KMS-11 (cell line): ENCODE measurements at regions not wholly inside any gene's neighbourhood (a gene's known extent, or its start where the extent isn't known, plus 50 kb on each side); places are given as distances from the start of the nearest gene placed in this dataset.

ENCODE experiments used
- H2AFZ ChIP-seq: fragments of 200-600 bp; sonication (generic); 2 replicates; pipeline ENCODE4 v1.6.1; 2016; ENCODE audit warnings: antibody characterized with exemption, mixed run types, low read depth
- H3K27ac ChIP-seq: fragments of 200-600 bp; sonication (generic); 2 replicates; pipeline ENCODE4 v1.6.1; 2016; ENCODE audit warnings: mild to moderate bottlenecking, mixed run types
- H3K27me3 ChIP-seq: fragments of 200-600 bp; sonication (generic); 2 replicates; pipeline ENCODE4 v1.6.1; 2017; ENCODE audit warnings: mild to moderate bottlenecking, low read depth, mixed run types, moderate library complexity; ENCODE audit not compliant: insufficient read depth
- H3K36me3 ChIP-seq: fragments of 200-600 bp; sonication (generic); 2 replicates; pipeline ENCODE4 v1.6.1; 2017; ENCODE audit warnings: mild to moderate bottlenecking, mixed run types; ENCODE audit not compliant: insufficient read depth
- H3K4me1 ChIP-seq: fragments of 200-600 bp; sonication (generic); 2 replicates; pipeline ENCODE4 v1.6.1; 2016; ENCODE audit warnings: mild to moderate bottlenecking, low read depth, mixed run types; ENCODE audit not compliant: poor library complexity, severe bottlenecking
- H3K4me2 ChIP-seq: fragments of 200-600 bp; sonication (generic); 2 replicates; pipeline ENCODE4 v1.7.0; 2016; ENCODE audit warnings: mild to moderate bottlenecking, mixed run types
- H3K4me3 ChIP-seq: fragments of 200-600 bp; sonication (generic); IDR thresholded peaks from 2 replicates; pipeline ENCODE4 v1.6.1; 2017; ENCODE audit warnings: low read depth, low read length, mixed read lengths; ENCODE audit not compliant: insufficient read depth
- H3K79me2 ChIP-seq: fragments of 200-600 bp; sonication (generic); 2 replicates; pipeline ENCODE4 v1.6.1; 2016; ENCODE audit warnings: low read depth, mixed run types; ENCODE audit not compliant: insufficient read depth
- H3K9ac ChIP-seq: fragments of 200-600 bp; sonication (generic); 2 replicates; pipeline ENCODE4 v1.6.1; 2016; ENCODE audit warnings: mild to moderate bottlenecking, mixed run types
- H4K20me1 ChIP-seq: fragments of 200-600 bp; sonication (generic); 2 replicates; pipeline ENCODE4 v1.6.1; 2016; ENCODE audit warnings: mild to moderate bottlenecking, mixed run types; ENCODE audit not compliant: insufficient read depth
- CTCF ChIP-seq: fragments of 200-600 bp; sonication (generic); conservative IDR thresholded peaks from 2 replicates; pipeline ENCODE4 v1.6.1; 2017; ENCODE audit warnings: low read depth, mild to moderate bottlenecking, antibody characterized with exemption, low read length, moderate library complexity, mixed read lengths

DNA sequence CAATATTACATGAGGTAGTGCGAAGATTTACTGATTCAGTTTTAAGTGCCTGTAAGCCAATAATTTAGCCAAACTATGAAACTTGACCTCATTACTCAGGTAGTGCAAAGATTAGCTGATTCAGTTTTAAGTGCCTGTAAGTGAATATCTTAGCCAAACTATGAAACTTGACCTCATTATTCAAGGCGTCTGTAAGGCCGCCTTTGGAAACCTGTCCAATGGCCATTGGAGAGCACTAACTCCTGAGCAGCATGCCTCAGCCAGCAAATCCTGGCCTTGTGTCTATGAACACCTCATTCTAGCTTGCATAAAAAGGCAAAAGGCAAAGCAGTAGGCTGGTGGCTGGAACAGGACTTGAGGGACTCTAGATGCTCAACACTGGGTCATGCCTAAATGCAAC lies 127.0 kb upstream of the GPR12 start:
- Histone ChIP-seq H2AFZ (no peak overlapping the region), H3K36me3 (no peaks in the 10 kb centered on the region), H4K20me1 (no peaks in the 10 kb centered on the region), H3K79me2 (no peaks in the 10 kb centered on the region), H3K9ac (no peak overlapping the region), H3K27me3 (no peaks in the 10 kb centered on the region), H3K4me3 (no peak overlapping the region), H3K4me1 (no peaks in the 10 kb centered on the region), H3K27ac (no peak overlapping the region), H3K4me2 (no peak overlapping the region)
- TF ChIP-seq CTCF = no peak

- Histone ChIP-seq H3K4me1 (no peaks in the 10 kb centered on the region), H4K20me1 (no peaks in the 10 kb centered on the region), H2AFZ (no peak overlapping the region), H3K79me2 (no peaks in the 10 kb centered on the region), H3K4me3 (no peak overlapping the region), H3K27me3 (no peaks in the 10 kb centered on the region), H3K4me2 (no peak overlapping the region), H3K9ac (no peak overlapping the region), H3K27ac (no peak overlapping the region), H3K36me3 (no peaks in the 10 kb centered on the region)
- TF ChIP-seq CTCF = no peak
These were observed 123.1 kb upstream of the GPR12 start for GRCh38 chr13:26883613-26884257.

GRCh38 chr13:26882731-26883130 lies 122.1 kb upstream of the GPR12 start:
- Histone ChIP-seq H3K27me3 (no peaks in the 10 kb centered on the region), H3K79me2 (no peaks in the 10 kb centered on the region), H3K4me2 (no peak overlapping the region), H2AFZ (no peak overlapping the region), H4K20me1 (no peaks in the 10 kb centered on the region), H3K4me1 (no peaks in the 10 kb centered on the region), H3K4me3 (no peak overlapping the region), H3K36me3 (no peaks in the 10 kb centered on the region), H3K9ac (no peak overlapping the region), H3K27ac (no peak overlapping the region)
- no peak for TF ChIP-seq CTCF

DNA sequence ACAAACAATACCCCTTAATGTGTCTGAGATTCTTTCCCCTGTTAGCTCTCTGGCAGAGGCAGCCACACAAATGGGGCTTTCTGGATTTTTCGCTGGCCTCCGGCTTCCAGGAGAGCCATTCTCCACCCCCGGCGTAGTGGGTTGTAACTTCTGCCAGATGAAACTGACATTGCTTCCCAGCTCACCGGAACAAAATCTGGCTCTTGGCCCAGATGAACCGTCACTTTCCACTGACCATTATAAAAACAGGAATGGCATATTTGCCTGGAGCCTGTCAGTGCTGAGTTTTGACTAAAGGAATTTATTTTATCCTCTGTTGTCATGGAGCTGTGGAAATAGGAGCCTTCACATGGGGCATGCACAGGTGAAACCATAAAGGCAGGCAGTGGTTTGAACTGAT lies 120.6 kb upstream of the GPR12 start:
- no peaks in the 10 kb centered on the region for H3K79me2 ChIP-seq
- no peaks in the 10 kb centered on the region for H3K4me1 ChIP-seq
- H3K27me3 ChIP-seq = no peaks in the 10 kb centered on the region
- no peak overlapping the region for H3K9ac ChIP-seq
- H3K27ac ChIP-seq = no peak overlapping the region
- H3K4me3 ChIP-seq = no peak overlapping the region
- H3K36me3 ChIP-seq = no peaks in the 10 kb centered on the region
- no peaks in the 10 kb centered on the region for H4K20me1 ChIP-seq
- no peak overlapping the region for H2AFZ ChIP-seq
- H3K4me2 ChIP-seq = no peak overlapping the region
- no peak for TF ChIP-seq CTCF
